Prostate gland (tissue), 2 donors: ENCODE measurements at regions not wholly inside any gene's neighbourhood (a gene's known extent, or its start where the extent isn't known, plus 50 kb on each side); places are given as distances from the start of the nearest gene placed in this dataset.

Experiments
- DNase-seq: peaks from one replicate; pipeline ENCODE4 v3.0.0-alpha.2; 2019; ENCODE audit warnings: low spot score
- H3K27ac ChIP-seq, 2 donors: fragments of 200-600 bp; sonication (generic); 2 replicates each; pipeline ENCODE4 v1.5.1; 2017 to 2019
- H3K27me3 ChIP-seq: fragments of 200-600 bp; sonication (generic); replicated peaks from 2 replicates; pipeline ENCODE4 v1.5.1; 2019; ENCODE audit not compliant: insufficient read depth
- H3K36me3 ChIP-seq, 2 donors: fragments of 200-600 bp; sonication (generic); 1 replicate in 1 of 2; 2 replicates in 1 of 2; pipeline versions ENCODE4 v1.5.1 to v1.8.1; 2017 to 2019
- H3K4me1 ChIP-seq: fragments of 200-600 bp; sonication (generic); replicated peaks from 2 replicates; pipeline ENCODE4 v1.5.1; 2019
- H3K4me3 ChIP-seq, 2 donors: fragments of 200-600 bp; sonication (generic); 2 replicates each; pipeline ENCODE4 v1.5.1; 2017 to 2019
- H3K9me3 ChIP-seq: fragments of 200-600 bp; sonication (generic); 2 replicates; pipeline ENCODE4 v1.5.1; 2017
- CTCF ChIP-seq, 4 experiments: fragments of 200-600 bp in 2 of 4; fragments of 450-650 bp in 2 of 4; sonication (generic) in 2 of 4; IDR thresholded peaks; 1 replicate in 3 of 4; 2 replicates in 1 of 4; pipeline ENCODE4 v1.5.1; 2016 to 2019; ENCODE audit warnings: antibody characterized with exemption in 4 of 4, mild to moderate bottlenecking in 2 of 4, moderate library complexity in 2 of 4
- POLR2A ChIP-seq: fragments of 450-650 bp; IDR thresholded peaks from one replicate; pipeline ENCODE4 v1.6.1; 2016; ENCODE audit warnings: antibody characterized with exemption, mild to moderate bottlenecking
- POLR2AphosphoS5 ChIP-seq: sonication (generic); formaldehyde crosslinking; IDR thresholded peaks from one replicate; pipeline ENCODE4 v1.6.1; 2017; ENCODE audit warnings: antibody characterized with exemption
- WGBS: methylation state at CpG from one replicate; pipeline ENCODE4 v1.1.5; 2018; 5-methylcytosine and 5-hydroxymethylcytosine counted together
- intact Hi-C: fragments of 100-400 bp; cut with DNase I; formaldehyde crosslinking; loops from one replicate; pipeline ENCODE4 v1.14.2; 2022

- 56% methylated on average over 2 of the region's 2 CpGs for WGBS
Observed at GRCh38 chr18:5673616-5674015, 129.8 kb upstream of the EPB41L3 start.

DNA sequence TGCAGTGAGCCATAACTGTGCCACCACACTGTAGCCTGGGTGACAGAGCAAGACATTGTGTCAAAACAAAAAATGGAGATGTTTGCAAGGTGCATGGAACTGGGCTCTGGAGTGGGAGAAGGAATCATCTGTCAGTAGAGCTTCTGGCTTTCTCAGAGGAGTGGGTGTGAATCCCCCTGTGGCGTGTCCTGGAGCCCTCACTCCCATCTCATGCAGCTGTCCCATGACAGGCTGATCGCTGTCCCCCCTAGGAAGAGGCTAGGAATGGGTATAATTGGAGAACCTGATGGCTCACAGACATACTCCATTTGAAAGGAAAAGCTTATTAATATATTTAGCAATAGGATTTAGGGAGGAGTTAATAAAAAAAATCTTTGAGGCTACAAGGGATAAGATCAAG lies 125.8 kb upstream of the EPB41L3 start:
- TF ChIP-seq POLR2A = no peak
- no peak for TF ChIP-seq CTCF (IDR thresholded peaks at IDR 0.05)
- no peak for TF ChIP-seq POLR2AphosphoS5
- Histone ChIP-seq H3K27ac (no peak overlapping the region), H3K9me3 (no peaks in the 10 kb centered on the region), H3K4me3 (no peak overlapping the region), H3K27me3 (no peaks in the 10 kb centered on the region), H3K36me3 (no peaks in the 10 kb centered on the region), H3K4me1 (no peaks in the 10 kb centered on the region)
- DNase-seq = no peak
- intact Hi-C loops = no loop called here
- WGBS = 88% methylated on average over 2 of the region's 2 CpGs

More at GRCh38 chr18:5673616-5674015, 129.8 kb upstream of the EPB41L3 start:
- no peak overlapping the region for H3K4me3 ChIP-seq
- intact Hi-C loops = loop anchor here (10.0 kb wide), 1 partner anchor 59 kb away; no protein-coding TSS in a partner anchor
- H3K36me3 ChIP-seq = no peaks in the 10 kb centered on the region
- H3K9me3 ChIP-seq = no peaks in the 10 kb centered on the region
- H3K27ac ChIP-seq = no peak overlapping the region
- no peaks in the 10 kb centered on the region for H3K4me1 ChIP-seq
- no peak for DNase-seq
- TF ChIP-seq POLR2AphosphoS5 (no peak), POLR2A (no peak), CTCF (IDR thresholded peaks at IDR 0.05) (no peak)
- H3K27me3 ChIP-seq = no peaks in the 10 kb centered on the region

DNA sequence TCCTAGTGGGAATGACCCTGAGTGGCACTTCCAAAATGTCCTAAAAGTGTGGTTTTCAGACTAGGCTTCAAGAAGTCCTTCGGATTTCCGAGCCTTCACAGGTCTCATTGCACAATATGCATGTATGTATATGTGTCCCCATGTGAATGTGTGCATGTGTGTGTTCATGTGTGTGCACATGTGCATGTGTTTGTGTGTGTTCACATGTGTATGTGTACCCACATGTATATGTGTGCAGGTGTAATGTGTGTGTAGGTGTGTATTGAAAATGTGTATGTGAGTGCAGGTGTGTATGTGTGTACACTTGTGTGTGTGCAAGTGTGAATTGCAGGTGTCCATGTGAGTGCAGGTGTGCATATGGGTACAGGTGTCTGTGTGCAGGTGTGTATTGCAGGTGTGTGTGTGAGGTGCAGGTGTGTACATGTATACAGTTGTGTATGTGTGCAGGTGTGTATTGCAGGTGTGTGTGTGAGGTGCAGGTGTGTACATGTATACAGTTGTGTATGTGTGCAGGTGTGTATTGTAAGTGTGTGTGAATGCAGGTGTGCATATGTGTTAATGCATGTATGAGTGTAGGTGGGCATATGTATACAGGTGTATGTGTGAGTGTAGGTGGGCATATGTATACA lies 124.4 kb upstream of the EPB41L3 start:
- Histone ChIP-seq H3K36me3 (no peaks in the 10 kb centered on the region), H3K4me1 (no peaks in the 10 kb centered on the region), H3K27me3 (no peaks in the 10 kb centered on the region), H3K4me3 (no peak overlapping the region), H3K27ac (no peak overlapping the region), H3K9me3 (no peaks in the 10 kb centered on the region)
- intact Hi-C loops = no loop called here
- 47% methylated on average over 2 of the region's 2 CpGs for WGBS
- no peak for TF ChIP-seq POLR2A
- no peak for DNase-seq

- Histone ChIP-seq H3K4me3 (no peak overlapping the region), H3K36me3 (no peaks in the 10 kb centered on the region), H3K27ac (no peak overlapping the region), H3K4me1 (no peaks in the 10 kb centered on the region), H3K27me3 (no peaks in the 10 kb centered on the region), H3K9me3 (no peaks in the 10 kb centered on the region)
- no peak for DNase-seq
- 82% methylated on average over 3 of the region's 3 CpGs for WGBS
- TF ChIP-seq CTCF (IDR thresholded peaks at IDR 0.05) = no peak
- intact Hi-C loops = no loop called here
Observed at GRCh38 chr18:5667356-5667755, 123.6 kb upstream of the EPB41L3 start.

DNA sequence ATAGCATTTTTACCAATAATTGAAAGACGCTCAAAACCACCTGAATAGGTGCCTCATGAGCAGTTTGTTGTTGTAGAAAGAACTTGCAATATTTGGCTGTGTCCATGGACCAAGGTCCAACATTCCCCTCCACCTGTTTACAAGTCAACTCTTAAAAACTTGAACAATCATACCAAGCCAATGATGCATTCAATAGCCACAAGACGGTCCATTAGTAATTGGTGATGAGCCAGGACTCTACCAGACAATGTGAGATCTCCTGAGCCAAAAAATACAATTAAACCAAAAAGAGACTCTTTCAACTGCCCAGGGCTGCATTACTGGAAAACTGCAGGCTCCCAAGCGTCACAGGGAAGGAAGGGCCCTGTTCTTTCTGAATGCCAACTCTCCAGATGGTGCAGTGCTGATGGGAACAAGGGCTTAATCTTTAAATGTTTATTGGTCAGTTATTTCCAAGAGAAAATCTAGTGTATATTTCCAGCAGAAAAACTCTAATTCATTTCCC lies 118.8 kb upstream of the EPB41L3 start:
- Histone ChIP-seq H3K27me3 (no peaks in the 10 kb centered on the region), H3K4me1 (no peaks in the 10 kb centered on the region), H3K9me3 (no peaks in the 10 kb centered on the region), H3K27ac (no peak overlapping the region), H3K4me3 (no peak overlapping the region), H3K36me3 (no peaks in the 10 kb centered on the region)
- TF ChIP-seq POLR2A = no peak
- no peak for TF ChIP-seq POLR2AphosphoS5
- TF ChIP-seq CTCF (IDR thresholded peaks at IDR 0.05) = no peak
- 68% methylated on average over 3 of the region's 3 CpGs for WGBS
- intact Hi-C loops = no loop called here
- no peak for DNase-seq
